Stimulated activated CD8-positive, alpha-beta memory T cell treated with anti-CD3 and anti-CD28 coated beads, Interleukin-15, amount 100 ng/mL, for 24 hours (primary cell): ENCODE measurements at regions not wholly inside any gene's neighbourhood (a gene's known extent, or its start where the extent isn't known, plus 50 kb on each side); places are given as distances from the start of the nearest gene placed in this dataset.
"Not testable (repeated sequence)": the region's sequence is repeated elsewhere in the genome, so short reads cannot be mapped to it uniquely, and the experiment has no call there.

Experiments
- DNase-seq: peaks from one replicate; pipeline ENCODE4 v3.0.0-alpha.2; 2020; ENCODE audit warnings: low read depth

DNA sequence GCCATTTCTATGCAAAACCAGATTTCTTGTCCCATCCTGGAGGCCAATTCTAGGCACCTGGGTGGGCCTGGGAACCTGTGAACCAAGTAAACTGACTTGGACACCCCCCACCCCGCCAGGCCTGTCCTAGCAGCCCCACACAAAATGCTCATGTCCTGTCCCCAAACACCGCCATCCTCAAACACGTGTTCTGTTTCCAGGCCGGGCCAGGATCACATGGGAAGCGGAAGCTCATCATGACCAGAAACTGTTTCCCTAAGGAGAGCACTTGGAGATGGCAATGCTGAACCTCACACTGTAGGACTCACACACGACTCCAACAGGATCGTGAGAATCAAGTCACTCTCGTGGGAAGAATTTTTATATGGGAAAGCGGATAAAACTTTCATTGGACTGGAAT is 78.7 kb upstream of the DRD5 start:
- DNase-seq: not testable (repeated sequence)

DNA sequence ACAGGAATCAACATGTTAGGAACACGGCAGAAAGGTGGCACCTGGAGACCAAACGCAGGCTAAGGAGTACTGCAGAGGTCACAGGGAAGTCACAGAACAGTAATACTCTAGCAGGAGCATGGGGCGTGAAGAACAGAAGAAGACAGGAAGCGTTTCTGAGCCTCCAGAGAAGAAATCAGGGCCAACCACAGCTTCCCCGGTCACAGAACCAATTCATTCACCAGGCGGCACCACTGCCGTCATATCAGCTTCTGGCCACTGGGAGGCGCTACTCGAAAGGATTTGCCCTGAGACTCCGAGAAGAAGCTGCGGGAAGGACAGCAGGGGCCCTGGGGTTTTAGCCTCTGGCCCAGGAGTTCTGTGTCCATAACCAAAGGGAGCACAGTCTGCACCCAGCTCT is 78.0 kb upstream of the DRD5 start:
- peak; percentile 37 for DNase-seq

DNA sequence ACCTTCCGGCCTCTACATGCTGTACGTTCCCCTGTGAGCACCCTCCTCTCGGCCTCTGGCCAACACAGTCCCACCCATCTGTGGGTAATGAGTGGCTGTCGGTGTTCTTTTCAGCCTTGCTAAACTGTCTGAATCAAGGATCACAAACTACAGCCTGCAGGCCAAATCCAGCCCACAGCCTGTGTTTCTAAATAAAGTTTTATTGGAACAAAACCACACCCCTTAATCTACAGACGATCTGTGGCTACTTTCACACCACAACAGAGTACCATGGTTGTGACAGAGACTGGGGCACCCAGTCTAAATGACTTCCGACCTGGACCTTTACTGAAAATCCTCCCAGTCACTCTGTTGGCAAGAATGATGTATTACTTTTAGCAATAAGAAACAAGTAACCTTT is 77.3 kb upstream of the DRD5 start:
- DNase-seq: not testable (repeated sequence)

DNA sequence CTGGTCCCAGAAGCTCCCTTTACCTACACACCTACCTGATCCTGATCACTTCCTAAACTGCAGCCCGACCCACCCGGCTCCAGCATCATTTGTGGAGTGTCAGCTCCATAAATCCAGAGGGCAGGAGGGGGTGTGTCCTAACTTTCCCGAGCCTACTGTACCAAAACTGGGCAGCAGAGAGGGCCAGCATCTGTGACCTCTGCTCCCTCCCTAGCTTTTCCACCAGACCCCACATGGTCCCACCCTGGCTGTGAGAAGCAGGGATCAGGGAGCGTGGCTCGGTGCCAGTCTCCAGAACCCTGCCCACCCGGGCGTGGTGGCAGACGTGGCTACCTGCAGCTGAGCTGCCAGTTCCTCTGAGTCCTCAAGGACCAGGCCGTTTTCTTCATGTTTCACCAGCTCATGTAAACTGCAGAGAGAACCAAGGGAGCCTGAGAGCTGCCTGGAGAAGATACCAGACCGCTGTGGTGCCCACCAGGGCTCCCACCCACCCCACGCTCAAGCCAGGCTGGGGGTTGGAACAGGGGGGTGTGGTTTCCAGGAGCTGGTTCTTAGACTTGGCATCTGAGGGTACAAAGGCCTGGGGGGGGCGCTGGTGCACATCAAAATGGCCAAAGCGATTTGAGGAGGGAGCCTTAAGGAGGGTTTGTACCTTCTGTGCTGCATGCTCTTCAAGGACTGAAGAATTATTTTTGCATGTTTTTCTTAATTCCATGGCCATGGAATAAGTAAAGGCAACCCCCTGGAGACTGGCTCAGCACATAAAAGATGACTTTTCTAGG is 76.7 kb upstream of the DRD5 start:
- no peak for DNase-seq

DNA sequence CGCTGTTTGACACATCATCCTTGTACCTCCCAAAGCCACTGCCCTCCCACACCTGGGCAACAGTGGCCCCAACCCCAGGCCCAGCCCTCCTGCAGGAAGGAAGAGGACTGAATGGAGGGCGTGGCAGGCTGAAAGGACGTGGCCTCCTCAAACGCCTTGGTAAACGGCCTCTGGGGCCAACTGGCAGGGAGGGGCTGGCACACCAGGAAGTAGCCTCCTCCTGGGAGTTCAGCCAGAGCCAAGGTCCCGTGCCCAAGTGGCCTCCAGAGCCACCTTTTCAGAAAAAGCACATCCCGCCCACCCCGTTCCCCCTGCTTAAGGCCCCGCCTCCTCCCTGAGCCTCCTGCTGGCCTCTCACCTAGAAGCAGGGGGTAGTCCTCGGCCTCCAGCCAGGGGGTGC is 74.2 kb upstream of the DRD5 start:
- DNase-seq: not testable (repeated sequence)

DNA sequence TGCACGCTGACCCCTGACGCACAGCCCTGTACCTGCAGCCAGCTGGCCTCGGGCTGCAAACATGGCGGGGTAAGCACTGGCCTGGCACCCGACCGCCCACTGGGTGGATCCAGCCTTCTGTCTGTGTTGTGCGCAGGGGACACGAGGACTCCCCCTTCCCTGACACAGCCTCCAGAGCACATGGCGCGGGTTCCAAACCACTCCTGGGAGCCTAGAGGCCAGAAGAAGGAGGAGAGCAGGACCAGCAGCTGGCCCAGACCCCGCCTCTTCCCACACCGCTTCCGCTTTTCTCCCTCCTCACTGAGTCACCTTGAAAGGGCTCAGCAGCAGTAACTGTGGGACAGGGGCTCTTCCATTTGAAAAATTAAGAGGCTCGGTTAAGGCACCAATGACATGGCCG is 73.5 kb upstream of the DRD5 start:
- not testable (repeated sequence) for DNase-seq

DNA sequence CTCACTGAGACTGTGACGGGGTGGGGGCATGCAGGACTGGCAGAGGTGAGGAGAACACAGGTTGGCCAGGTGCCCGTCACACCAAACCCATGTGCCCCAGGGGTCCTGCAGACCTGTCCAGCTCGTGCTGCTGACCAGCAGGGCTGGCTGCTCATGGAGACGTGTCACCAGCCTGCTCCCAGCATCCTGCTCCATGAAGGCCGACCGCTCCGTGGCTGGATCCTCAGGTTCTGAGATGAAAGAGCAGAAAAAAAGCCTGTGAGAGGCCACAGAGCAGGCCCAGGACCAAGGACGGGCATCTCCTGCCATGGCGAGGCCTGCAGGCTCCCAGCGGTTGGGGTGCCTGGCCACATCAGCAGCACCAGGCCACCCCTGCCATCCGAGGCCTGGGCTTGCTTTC is 71.7 kb upstream of the DRD5 start:
- no peak for DNase-seq

DNA sequence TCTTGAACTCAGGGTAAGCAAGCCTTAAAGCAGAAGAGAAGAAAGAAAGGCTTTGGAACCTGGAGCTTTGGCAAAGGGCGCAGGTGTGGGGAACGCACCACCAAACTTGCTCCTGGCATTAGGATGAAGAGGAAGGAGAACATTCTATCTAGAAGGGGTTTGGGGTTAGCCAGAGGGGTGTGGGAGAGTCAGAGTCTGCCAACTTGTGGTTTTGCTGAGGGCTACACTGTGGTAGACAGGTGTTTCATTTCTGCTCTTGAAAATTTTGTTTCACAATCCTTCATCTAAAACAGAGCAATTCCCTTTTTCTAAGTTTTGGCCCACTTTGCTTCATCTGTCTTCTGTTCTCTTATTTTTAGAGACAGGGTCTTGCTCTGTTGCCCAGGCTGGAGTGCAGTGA is 66.2 kb upstream of the DRD5 start:
- DNase-seq: not testable (repeated sequence)

DNA sequence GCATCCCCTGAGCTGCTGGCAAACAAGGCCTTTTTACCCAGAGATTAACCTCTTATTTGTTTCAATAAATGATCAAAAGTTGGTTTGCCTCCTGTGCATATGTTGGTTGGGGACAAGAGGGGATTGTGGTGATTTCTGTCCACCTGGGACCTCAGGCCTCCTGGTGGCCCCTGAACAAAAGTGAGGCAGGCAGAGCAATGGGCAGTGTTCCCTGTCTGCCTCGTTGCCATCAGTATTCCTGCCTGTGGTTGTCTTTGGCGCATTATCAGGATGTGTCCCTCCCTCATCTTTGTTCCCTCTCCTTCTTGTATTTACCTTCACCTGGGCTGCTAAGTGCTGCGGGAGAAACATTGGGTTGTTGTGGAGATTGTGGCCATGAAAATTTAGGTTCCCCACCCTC is 65.3 kb upstream of the DRD5 start:
- no peak for DNase-seq

DNA sequence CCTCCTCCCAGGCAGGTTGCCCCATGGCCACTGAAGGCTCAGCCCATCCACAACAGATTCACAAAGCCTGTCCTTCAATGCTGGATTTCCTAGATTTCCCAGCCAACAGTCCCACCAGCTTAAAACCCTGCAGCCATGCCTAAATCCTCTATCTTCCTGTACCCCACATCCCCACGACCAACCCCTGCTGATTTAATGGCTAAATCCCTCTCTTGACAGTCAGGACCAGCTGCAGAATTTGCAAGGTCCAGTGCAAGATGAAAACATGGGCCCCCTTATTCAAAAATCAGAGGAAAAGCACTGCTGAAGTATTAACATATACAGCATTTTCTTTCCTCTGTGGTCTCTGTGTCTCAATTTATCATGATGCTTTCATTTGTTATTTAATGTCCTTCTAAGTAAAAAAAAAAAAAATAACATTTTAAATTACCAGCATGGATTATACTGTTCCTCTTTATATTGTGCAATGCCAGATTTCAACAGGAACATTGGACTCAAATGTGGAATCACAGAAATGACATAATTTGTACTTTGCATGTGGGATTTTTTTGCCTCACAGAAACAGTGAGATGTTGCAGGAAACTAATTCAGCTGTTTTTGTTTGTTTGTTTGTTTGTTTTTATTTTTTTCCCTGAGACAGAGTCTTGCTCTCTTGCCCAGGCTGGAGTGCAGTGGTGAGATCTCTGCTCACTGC is 63.0 kb upstream of the DRD5 start:
- not testable (repeated sequence) for DNase-seq

DNA sequence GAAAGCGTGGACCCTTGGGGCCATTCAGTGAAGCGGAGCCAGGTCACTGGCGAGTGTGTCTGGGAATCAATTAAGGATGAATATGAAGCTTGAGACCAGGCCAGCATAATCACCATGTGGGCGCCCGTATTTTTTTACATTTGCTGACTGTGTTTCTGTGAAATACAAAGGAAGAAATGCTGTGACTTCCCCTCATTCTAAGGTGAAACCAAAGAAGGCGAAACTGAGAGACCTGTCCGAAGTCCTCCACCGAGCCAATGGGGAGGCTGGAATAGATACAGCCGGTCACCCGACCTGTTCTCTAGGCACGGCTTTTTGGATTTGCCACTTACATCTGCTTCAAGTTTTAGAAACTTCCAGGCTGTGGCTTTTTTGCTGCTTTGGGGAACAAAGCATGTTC is 59.3 kb upstream of the DRD5 start:
- not testable (repeated sequence) for DNase-seq
